ENCODE measurements at regions not wholly inside any gene's neighbourhood (a gene's known extent, or its start where the extent isn't known, plus 50 kb on each side); places are given as distances from the start of the nearest gene placed in this dataset.
"Not testable (repeated sequence)": the region's sequence is repeated elsewhere in the genome, so short reads cannot be mapped to it uniquely, and the experiment has no call there.

DNA sequence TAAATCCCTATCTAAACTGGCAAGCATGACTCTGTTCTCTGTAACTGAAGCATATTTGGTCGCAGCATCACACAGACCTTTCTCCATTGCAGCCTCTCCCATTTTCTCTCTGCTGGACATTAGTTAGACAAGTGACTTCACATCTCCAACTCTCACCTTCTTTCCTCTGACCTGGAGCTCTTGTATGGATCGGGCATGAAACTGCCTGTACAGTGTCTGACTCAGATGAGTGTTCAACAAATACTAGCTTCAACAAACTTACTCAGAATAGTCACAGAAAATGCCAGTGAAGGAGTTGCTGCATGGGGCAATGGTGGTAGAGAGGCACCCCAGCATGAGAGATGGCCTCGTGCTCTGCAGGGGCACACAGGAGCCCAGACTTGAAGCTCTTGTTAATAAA is 104.7 kb upstream of the COPS8 start:
- DNase-seq: no peak

DNA sequence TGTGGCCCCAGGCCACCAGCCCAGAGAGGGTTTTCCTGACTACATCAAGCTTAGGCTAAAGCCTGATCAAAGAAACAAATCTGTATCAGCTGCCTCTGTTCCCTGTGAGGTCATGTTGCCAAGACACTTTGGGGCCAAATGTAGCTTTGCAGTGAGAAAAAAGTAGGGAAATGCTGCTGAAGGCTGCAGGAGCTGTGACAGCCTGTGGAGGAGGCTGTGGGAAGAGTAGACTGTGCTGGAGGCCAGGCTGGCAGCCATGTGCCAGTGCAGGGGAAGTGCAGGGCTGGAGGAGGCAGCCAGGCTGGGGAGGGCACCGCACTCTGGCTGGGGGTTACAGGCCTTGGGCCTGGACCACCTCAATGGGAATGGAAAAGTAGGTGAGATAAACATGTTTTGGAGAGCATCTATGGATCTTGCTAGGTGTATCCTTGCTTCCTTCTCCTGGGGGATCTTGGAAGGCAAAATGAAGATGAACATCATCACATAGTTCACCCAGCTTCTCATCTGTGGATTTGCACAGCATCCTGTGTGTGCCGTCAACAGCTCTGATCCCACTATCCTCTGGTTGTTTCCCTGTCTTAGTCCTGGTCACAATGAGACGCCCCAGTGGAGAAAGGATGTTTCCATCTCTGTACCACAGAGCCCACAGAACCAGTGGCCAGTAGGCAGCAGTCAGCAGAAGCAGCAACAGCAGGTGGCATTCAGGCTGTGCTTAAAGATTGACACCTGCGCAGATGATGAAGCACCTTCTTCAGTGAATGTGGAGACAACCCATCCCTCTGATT is 103.8 kb upstream of the COPS8 start:
- DNase-seq: no peak

DNA sequence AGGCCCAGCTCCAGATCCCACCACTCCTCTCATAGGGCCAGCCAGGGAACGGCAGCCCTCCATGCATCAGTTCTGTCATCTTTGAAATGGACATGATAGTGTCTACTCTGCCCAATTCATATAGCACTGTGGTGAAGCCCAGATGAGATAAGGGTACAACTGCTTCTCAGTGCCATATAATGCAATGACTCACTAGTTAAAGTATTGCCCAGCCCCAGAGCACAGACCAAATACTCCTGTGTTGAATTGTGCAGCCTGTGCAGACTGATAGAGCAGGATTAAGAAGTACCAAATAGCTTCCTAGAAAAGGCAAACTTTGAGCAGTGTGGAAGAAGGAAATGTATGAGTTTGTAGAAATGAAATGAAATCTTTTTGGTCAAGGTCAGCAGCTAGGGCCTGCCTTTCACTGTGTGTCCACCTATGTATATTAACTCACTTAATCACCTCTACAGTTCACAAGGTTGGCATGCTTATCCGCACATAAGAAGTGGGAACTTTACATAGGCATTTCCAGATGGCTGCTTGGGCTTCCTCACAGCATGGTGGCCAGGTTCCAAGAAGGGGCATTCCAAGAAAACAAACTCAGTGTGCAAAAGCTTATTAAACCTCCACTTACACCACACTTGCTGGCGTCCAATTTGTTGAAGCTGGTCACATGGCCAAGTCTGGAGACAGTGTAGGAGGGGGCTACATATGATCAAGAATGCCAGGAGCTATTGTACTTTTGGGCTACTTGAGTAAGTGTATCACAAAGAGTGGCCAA is 102.8 kb upstream of the COPS8 start:
- no peak for DNase-seq

DNA sequence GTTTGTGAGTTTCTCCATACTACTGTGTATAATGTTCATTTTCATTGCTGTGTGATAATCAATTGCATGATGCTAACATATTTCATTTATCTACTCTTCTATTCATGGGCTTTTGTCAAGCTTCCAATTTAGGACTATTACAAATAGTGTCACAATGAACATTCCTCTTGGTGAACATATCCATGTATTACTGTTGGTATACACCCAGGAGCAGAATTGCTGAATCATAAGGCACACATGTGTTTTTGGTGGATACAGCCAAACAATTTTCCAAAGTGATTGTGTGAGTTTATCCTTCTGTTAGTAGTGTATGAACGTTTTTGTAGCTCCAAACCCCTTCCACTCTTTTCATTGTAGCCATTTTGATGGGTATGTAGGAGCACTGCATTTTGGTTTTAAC is 101.6 kb upstream of the COPS8 start:
- DNase-seq: no peak

DNA sequence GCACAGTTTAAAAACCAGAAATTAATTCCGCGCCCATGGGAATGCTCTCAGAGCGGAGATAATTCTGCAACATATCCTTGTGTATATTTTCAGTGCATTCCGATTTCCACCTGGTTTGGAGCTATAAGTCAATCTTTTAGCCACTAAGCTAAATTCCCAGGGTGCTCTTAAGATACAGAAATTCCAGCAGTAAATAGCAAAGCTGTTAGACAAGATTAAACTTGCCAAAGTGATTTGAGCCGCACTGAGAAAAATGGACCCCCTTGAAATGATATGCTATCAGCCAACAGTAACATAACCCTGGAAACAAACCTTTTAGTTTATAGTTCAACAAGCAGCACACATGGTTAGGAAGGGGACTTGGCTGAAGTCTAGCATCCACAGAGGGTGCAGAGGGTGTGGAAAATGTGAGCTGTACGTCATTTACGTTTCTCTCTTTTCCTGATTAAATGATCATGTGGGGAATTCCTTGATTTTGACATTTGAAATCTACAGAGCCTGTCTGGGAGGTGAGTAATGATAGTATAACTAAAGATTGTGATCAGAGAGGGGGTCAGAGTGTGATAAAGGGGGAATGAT is 99.8 kb upstream of the COPS8 start:
- no peak for DNase-seq

DNA sequence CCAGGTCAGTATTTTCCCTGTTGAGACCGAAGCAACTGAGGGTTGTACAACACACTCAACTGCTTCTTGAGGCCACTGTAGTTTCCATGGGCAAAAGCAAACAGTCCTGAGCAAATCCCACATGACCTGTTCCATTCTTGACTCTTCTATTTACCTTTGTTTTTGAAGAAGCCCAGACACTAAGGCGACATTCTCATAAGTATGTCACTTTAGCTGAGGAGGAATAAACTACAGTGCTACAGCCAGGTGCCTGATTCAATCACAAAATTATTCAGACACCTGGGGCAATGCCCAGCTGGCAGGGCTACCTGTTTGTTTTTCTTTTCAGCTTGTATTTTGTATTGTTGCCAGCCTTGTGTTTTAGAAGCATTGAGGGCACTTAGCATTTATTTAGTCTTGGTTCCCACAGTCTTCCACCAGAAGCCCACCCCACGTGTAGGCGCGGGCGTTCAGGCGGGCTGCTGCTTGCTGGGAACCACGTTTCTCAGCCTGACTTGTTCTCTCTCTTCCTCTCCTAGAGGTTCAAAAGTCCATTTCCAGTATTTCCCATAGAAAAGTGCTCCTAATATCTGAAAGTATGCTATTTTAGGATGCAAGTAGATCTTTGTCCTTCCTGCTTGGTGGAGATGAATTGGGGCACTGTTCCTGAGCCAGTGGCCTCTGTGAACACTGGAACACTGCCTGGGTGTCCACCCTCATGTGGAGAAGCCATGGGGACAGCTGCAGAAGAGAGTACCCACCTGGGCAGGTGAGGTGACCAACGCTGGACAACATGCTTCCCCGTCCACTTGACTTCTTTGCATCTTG is 99.0 kb upstream of the COPS8 start:
- DNase-seq: no peak

DNA sequence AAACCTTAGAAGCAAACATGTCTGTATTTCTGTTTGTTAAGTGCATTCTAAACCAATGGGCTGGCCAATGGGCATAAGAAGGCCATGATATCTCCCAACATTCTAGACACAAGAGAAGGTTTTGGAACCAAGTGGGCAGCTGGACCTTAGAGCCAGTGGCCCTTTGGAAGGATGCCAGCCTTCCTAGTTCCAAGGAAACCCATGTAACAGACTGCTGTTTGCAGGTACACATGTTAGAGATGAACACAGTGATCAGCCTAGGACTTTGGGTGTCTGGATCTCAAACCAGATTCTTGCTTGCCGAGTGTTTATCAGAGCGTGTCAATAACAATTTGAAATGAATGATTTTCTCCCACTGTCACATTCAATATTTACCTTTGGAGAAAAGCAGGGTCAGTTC is 97.5 kb upstream of the COPS8 start:
- no peak for DNase-seq

DNA sequence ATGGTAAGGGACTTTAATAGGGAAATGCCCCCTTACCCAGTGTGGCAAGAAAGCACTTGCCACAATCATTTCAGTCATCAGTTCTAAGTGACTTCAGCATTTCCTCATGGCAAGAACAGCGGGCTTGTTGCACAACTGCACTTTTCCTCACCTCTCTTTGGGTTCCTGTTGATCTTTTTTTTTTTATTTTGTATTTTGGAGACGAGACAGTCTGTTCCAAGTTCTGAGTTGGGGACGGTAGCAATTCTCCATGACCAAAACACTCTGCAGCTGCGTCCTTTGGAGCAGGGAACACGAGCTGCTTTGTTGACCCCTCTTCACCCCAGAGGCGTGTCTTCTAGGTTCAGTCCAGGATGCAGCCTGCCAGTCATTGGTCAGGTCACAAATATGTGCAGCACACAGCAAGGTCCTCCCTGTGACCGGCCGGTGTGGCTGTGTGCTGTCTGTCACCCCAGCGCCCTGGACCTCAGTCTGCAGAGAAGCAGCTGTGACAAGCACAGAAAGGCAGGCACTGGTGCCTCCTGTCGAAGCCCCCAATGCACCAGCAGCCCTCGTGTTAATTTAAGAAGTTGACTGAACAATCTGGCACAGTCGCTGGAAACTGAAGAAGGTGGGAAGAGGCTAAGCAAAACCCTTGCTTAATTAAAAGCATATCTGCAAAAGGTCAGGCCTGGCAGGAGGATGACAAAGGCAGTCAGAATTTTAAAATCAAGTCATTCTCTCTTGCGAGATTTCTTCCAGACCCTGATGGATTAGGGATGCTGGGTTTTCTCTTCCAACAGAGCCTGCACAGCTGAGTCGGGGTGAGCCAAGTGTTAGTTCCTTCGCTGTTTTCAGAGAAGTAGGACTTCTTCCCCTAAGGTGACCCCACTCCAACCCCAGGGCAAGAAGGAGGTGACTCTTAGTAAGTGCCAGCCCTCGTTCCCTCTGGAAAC is 96.7 kb upstream of the COPS8 start:
- DNase-seq: no peak

DNA sequence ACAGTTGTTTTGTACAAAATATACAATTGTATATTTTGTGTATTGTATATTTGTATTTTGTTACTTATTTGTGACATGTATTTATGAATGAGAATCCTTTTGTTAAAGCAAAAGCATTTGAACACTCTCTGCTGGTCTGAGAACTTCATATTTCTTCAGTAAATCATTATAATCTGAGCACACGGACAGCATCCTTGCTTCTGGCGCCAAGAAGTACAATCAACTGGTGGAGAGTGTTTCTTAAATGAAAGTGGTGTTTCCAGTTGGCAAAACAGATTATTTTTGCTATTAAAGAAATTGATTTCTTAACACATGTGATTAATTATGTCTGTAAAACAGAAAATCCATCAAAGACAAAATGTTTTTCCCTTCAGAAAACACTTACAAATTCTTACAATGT is 95.1 kb upstream of the COPS8 start:
- DNase-seq: no peak

DNA sequence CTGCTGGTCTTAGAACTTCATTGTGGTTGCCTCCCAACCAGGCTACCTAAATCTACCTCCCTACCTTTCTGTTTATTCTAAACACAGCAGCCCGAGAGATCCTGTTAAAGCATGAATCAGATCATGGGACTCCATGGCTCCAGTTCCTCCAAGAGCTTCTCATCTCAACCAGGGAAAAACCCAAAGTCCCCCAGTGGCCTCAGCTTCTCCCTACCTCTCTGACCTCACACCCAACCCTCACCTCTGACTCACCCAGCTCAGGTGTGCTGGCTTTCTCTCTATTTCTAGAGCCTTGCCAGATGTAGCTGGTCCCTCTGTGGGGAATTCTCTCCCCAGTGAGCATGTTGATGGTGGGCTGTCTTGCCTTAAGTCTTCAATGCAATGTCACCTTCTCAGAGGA is 93.8 kb upstream of the COPS8 start:
- DNase-seq: no peak

DNA sequence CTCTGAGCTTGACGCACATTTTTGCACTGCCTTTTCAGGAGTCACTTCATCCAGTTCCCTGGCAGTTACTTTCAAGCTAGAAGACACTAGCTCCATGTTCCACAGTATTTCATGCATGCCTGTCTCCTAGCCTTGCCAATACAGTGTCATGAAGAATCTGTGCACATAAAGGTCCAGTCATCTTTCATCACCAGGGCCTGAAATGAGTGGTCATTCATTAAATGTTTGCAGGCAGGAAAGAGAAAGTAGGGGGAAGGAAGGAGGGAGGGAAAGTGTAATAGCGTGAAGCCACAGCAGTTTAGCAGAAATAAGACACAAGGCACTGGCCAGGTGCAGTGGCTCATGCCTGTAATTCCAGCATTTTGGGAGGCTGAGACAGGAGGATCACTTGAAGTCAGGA is 92.4 kb upstream of the COPS8 start:
- no peak for DNase-seq

DNA sequence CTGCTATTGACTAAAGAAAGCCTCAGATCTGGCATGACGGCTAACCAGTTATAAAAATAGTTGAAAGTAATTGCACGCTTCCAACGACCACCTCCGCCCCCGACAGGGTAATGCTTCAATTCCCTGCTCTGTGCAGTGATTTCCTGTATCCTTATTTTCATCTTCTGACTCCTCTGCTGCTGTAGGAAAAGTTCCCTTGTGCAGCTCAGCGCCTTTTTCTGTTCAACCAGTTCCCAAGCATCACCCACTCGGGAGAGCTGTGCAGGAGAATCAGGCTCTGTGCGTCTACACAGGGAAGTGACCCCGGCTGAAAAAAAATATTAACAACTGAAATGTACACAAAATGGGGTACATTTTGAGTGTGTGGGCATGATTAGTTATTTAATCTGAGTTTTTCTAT is 91.3 kb upstream of the COPS8 start:
- no peak for DNase-seq

DNA sequence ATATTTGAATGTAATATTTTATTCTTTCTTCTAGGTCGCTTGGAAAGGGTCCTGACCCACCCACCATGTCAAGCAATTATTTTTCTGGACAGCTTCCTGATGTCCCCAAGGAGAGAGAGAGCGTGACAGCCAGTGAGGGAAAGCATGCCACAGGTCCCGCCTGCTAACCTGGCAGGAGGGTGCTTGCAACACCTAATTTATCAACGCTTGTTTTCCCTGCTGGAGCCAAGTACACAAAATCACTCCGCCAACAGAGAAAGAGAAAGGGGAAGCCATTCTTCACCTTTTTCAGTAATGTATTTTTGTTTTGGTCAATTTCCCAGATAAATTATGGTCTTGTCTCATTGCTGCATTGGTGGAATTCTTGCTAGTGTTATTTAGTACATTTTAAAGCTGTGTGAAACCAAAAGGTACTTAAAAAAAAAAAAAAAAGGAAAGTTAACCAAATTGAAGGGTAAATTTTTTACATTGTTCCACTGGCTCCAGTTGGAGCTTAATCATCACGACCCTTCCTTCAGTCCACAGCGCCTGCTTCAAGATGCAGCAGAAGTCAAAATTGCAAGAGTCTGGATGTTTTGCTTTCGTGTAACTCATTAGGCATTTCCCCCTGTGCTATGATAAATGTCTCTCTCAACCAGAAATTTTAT is 88.5 kb upstream of the COPS8 start:
- DNase-seq: no peak

DNA sequence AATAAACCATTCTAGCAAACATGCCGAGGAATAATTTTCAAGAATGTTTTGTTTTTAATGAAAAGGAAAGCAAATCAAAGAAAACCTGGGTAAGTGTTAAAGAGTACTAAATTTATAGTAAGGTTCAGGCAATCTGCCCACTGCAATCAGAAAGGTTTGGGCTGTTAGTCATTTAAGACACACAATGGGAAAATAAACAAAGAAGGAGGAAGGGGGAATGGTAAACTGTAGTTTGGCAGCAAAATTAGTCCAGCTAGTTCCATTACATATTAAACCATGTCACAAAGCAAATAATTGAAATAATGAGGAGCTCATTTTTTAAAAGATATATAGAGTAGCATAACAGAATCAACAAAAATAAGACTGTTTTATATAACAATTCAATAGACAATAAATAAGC is 87.5 kb upstream of the COPS8 start:
- no peak for DNase-seq

DNA sequence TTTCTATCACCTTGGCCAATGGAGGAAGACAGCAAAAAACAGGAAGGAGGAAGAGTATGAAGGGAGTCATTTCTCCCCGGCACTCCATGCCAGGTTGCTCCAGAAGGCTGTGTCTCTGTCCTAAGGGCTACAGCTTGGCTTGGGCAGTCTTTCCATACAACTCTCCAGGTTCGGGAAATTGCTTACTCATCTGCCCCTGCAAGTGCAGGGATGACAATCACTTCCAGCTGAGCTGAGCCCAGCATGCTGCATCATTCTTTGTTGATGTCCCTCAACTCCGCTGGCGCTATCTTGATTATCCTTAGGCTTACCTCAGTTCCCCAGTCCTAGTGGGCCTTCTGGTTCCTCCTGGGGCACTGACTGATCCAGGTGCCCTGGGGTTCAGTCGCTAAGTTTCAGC is 86.9 kb upstream of the COPS8 start:
- DNase-seq: no peak

DNA sequence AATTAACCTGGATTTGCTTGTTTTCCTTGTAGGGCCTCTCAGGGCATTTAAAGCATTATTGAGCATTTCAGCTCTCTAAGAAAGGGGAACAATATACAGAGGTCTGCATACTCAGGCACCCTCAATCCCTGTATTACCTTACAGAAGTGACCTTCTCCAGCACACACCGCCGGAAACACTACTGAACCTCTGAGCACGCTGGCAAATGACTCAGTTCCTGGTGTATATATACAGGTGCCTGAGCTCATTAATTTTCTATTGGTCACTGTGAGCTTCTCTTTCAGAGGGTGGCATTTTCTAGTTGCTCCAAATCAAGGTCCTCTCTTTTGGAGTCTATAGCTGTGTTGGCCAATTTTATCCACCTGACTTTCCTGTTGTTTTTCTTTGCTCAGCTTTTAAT is 85.2 kb upstream of the COPS8 start:
- DNase-seq: no peak

DNA sequence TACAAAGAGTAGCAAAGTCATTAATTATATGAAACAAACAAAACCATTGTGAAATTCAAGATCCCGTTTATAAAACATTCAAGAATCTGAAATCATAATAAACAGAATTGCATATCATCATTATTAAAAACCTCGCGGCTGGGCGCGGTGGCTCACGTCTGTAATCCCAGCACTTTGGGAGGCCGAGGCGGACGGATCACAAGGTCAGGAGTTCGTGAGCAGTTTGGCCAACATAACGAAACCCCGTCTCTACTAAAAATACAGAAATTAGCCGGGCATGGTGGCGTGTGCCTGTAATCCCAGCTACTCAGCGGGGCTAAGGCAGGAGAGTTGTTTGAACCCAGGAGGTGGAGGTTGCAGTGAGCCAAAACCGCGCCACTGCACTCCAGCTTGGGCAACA is 80.3 kb upstream of the COPS8 start:
- not testable (repeated sequence) for DNase-seq

DNA sequence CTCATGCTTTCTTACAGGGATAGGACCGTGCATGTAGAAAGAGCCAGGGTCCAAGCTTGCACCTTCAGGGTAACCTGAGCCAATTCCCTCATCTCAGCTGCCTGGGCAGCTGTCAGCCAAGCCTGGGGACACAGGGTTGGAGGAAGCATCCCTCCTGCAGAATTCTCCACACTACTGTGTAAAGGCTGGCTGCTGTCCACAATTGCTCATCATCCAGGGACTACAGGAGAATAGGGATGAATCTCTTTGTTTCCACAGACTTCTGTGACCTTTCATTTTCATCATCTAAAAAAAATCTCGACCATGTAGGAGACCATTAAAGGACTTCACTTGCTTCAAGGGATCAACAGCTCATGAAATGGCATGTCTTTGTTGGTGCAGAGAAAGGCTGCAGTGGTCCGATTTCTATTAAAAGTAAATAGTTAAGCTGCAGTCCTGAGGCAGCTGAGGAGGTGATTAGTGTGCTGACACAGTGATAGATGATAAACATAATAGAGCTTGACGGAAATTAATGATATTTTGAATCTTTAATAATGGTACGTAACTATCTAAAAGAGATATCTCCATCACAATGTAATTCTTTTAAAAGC is 74.4 kb upstream of the COPS8 start:
- no peak for DNase-seq

DNA sequence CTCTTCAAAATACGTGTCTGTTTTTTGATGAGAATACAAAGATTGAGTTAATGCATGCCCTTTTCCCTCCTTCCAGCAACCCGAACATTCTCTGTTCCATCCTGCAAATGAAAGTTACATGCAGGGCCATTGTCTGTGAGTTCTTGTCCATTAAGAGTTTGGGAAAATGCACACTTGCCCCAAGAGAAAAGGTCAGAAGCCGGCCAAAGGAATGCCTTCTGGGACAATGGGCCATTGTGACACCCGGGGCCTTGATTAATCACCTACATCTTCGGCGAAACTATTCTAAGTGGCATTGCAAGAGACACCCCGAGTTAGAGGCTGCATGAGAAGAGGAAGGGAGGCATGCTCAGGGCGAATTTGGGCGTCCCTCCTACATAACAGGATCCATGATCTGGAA is 73.7 kb upstream of the COPS8 start:
- no peak for DNase-seq

DNA sequence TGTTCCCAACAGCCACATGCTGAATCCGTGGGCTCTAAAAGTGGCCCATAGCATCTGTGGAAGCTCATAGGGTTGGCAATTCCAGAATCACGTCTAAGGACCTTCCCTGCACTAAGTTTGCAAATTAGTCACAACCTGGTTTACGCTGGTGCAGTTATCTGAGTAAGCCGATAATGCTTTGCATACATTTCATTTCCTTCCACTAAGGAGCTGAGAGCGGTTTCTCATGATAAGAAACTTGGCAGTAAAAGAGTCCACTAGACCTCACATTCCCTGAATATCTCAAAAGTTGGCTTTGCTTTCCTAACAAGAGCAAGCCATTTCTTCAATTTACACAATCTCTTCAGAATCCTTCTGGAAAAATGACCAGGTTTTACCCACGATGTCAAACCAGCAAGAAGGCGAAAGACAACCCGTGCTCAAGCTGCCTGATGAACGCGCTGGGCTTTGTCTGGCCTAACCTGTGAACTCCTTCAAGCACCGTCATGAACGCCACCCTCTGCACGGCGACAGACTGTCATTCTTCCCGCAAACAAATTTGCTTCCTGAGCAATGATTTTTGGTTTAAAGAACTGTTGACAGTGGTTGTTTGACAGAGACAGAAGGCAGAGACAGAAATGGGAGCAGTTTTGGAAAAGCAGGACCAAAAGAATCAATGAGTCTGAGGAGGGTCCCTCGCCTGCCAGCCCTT is 73.0 kb upstream of the COPS8 start:
- no peak for DNase-seq
